SK-N-SH treated with all-trans-retinoic acid at 6 μM for 48 hours (cell line): ENCODE measurements at regions not wholly inside any gene's neighbourhood (a gene's known extent, or its start where the extent isn't known, plus 50 kb on each side); places are given as distances from the start of the nearest gene placed in this dataset.

Experiments
- ATAC-seq: fragments of 200-7000 bp; cut with Tn5 transposase; 3 replicates; pipeline ENCODE4 v1.9.1; 2020; ENCODE audit warnings: mild to moderate bottlenecking, moderate library complexity
- ARNTL ChIP-seq: fragments of 450-650 bp; formaldehyde crosslinking; IDR thresholded peaks from 2 replicates; pipeline ENCODE4 v1.5.0; 2020; ENCODE audit warnings: low read depth, mild to moderate bottlenecking, moderate library complexity, borderline replicate concordance
- BACH2 ChIP-seq: fragments of 250-450 bp; sonication (Bioruptor Pico); IDR thresholded peaks from 2 replicates; pipeline ENCODE4 v1.9.0; 2021; ENCODE audit warnings: mild to moderate bottlenecking, borderline replicate concordance
- CSDC2 ChIP-seq: fragments of 250-450 bp; sonication (Bioruptor Pico); IDR thresholded peaks from 2 replicates; pipeline ENCODE4 v1.5.0; 2020; ENCODE audit warnings: mild to moderate bottlenecking, moderate library complexity
- CSRNP3 ChIP-seq: fragments of 250-450 bp; sonication (Bioruptor Pico); IDR thresholded peaks from 2 replicates; pipeline ENCODE4 v1.5.1; 2021; ENCODE audit warnings: mild to moderate bottlenecking, moderate library complexity
- ESRRG ChIP-seq: fragments of 250-450 bp; sonication (Bioruptor Pico); IDR thresholded peaks from 2 replicates; pipeline ENCODE4 v1.6.1; 2021; ENCODE audit warnings: mild to moderate bottlenecking
- GLIS3 ChIP-seq: fragments of 250-450 bp; sonication (Bioruptor Pico); IDR thresholded peaks from 2 replicates; pipeline ENCODE4 v1.5.0; 2020; ENCODE audit warnings: mild to moderate bottlenecking, moderate library complexity
- OSR1 ChIP-seq: fragments of 250-450 bp; sonication (Bioruptor Pico); IDR thresholded peaks from 2 replicates; pipeline ENCODE4 v1.8.0; 2022; ENCODE audit warnings: moderate library complexity, mild to moderate bottlenecking, inconsistent platforms
- PATZ1 ChIP-seq: fragments of 250-450 bp; sonication (Bioruptor Pico); IDR thresholded peaks from 2 replicates; pipeline ENCODE4 v1.8.0; 2020; ENCODE audit warnings: mild to moderate bottlenecking, moderate library complexity, borderline replicate concordance
- PPARA ChIP-seq: fragments of 250-450 bp; sonication (Bioruptor Pico); IDR thresholded peaks from 2 replicates; pipeline ENCODE4 v1.5.0; 2020; ENCODE audit warnings: mild to moderate bottlenecking, borderline replicate concordance
- RARB ChIP-seq: fragments of 250-450 bp; sonication (Bioruptor Pico); IDR thresholded peaks from 2 replicates; pipeline ENCODE4 v1.8.0; 2021; ENCODE audit warnings: mild to moderate bottlenecking, moderate library complexity
- SNAI2 ChIP-seq: fragments of 250-450 bp; sonication (Bioruptor Pico); IDR thresholded peaks from 2 replicates; pipeline ENCODE4 v1.5.0; 2020; ENCODE audit warnings: mild to moderate bottlenecking, moderate library complexity
- TCF4 ChIP-seq: fragments of 250-450 bp; sonication (Bioruptor Pico); IDR thresholded peaks from 2 replicates; pipeline ENCODE4 v1.8.0; 2021; ENCODE audit warnings: mild to moderate bottlenecking, moderate library complexity, borderline replicate concordance
- TOX ChIP-seq: fragments of 250-450 bp; sonication (Bioruptor Pico); IDR thresholded peaks from 2 replicates; pipeline ENCODE4 v1.8.0; 2021; ENCODE audit warnings: mild to moderate bottlenecking, moderate library complexity, borderline replicate concordance
- TSHZ2 ChIP-seq: fragments of 250-450 bp; sonication (Bioruptor Pico); IDR thresholded peaks from 2 replicates; pipeline ENCODE4 v1.5.0; 2020; ENCODE audit warnings: mild to moderate bottlenecking, moderate library complexity
- ZC3H10 ChIP-seq: fragments of 250-450 bp; sonication (Bioruptor Pico); IDR thresholded peaks from 2 replicates; pipeline ENCODE4 v1.5.1; 2021; ENCODE audit warnings: mild to moderate bottlenecking, moderate library complexity
- ZFP3 ChIP-seq: fragments of 250-450 bp; sonication (Bioruptor Pico); IDR thresholded peaks from 2 replicates; pipeline ENCODE4 v1.5.0; 2020; ENCODE audit warnings: mild to moderate bottlenecking, moderate library complexity
- ZFP30 ChIP-seq: fragments of 450-650 bp; formaldehyde crosslinking; IDR thresholded peaks from 2 replicates; pipeline ENCODE4 v1.5.0; 2022; ENCODE audit warnings: mild to moderate bottlenecking, moderate library complexity
- ZNF565 ChIP-seq: fragments of 450-650 bp; formaldehyde crosslinking; conservative IDR thresholded peaks from 2 replicates; pipeline ENCODE4 v1.5.0; 2020; ENCODE audit warnings: low read depth, mild to moderate bottlenecking, moderate library complexity
- ZNF70 ChIP-seq: fragments of 450-650 bp; formaldehyde crosslinking; IDR thresholded peaks from 2 replicates; pipeline ENCODE4 v1.5.0; 2020; ENCODE audit warnings: mild to moderate bottlenecking, moderate library complexity
- ZNF8 ChIP-seq: fragments of 450-650 bp; formaldehyde crosslinking; IDR thresholded peaks from 2 replicates; pipeline ENCODE4 v1.5.0; 2020; ENCODE audit warnings: mild to moderate bottlenecking, moderate library complexity
- TF ChIP-seq, protein P1 (sequence below): fragments of 250-450 bp; sonication (Bioruptor Pico); IDR thresholded peaks from 2 replicates; pipeline ENCODE4 v1.5.1; 2020; ENCODE audit warnings: low read depth, mild to moderate bottlenecking, moderate library complexity
- TF ChIP-seq, protein P2 (sequence below): fragments of 250-450 bp; sonication (Bioruptor Pico); IDR thresholded peaks from 2 replicates; pipeline ENCODE4 v1.8.0; 2021; ENCODE audit warnings: low read depth, mild to moderate bottlenecking, moderate library complexity, borderline replicate concordance

GRCh38 chr3:127489357-127489756 lies 101.2 kb downstream of the TPRA1 start:
- no peak for TF ChIP-seq SNAI2
- no peak for TF ChIP-seq CSRNP3 (CRISPR knock-in tag)
- no peak for TF ChIP-seq TCF4 (CRISPR knock-in tag)
- no peak for TF ChIP-seq ZC3H10 (CRISPR knock-in tag)
- no peak for TF ChIP-seq ZNF565 (CRISPR knock-in tag)
- TF ChIP-seq RARB: no peak
- no peak for TF ChIP-seq ZFP3 (CRISPR knock-in tag)
- no peak for TF ChIP-seq OSR1
- TF ChIP-seq GLIS3 (CRISPR knock-in tag): no peak
- no peak for TF ChIP-seq PATZ1 (CRISPR knock-in tag)
- TF ChIP-seq PPARA (CRISPR knock-in tag): no peak
- no peak for TF ChIP-seq TSHZ2 (CRISPR knock-in tag)
- TF ChIP-seq ZNF8 (CRISPR knock-in tag): no peak
- no peak for TF ChIP-seq ZFP30 (CRISPR knock-in tag)
- TF ChIP-seq, protein P1, sequence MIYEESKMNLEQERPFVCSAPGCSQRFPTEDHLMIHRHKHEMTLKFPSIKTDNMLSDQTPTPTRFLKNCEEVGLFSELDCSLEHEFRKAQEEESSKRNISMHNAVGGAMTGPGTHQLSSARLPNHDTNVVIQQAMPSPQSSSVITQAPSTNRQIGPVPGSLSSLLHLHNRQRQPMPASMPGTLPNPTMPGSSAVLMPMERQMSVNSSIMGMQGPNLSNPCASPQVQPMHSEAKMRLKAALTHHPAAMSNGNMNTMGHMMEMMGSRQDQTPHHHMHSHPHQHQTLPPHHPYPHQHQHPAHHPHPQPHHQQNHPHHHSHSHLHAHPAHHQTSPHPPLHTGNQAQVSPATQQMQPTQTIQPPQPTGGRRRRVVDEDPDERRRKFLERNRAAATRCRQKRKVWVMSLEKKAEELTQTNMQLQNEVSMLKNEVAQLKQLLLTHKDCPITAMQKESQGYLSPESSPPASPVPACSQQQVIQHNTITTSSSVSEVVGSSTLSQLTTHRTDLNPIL (CRISPR knock-in tag): no peak
- no peak for TF ChIP-seq ARNTL
- no peak for TF ChIP-seq ESRRG (CRISPR knock-in tag)
- TF ChIP-seq TOX (CRISPR knock-in tag): no peak
- TF ChIP-seq, protein P2, sequence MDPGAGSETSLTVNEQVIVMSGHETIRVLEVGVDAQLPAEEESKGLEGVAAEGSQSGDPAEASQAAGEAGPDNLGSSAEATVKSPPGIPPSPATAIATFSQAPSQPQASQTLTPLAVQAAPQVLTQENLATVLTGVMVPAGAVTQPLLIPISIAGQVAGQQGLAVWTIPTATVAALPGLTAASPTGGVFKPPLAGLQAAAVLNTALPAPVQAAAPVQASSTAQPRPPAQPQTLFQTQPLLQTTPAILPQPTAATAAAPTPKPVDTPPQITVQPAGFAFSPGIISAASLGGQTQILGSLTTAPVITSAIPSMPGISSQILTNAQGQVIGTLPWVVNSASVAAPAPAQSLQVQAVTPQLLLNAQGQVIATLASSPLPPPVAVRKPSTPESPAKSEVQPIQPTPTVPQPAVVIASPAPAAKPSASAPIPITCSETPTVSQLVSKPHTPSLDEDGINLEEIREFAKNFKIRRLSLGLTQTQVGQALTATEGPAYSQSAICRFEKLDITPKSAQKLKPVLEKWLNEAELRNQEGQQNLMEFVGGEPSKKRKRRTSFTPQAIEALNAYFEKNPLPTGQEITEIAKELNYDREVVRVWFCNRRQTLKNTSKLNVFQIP: no peak
- TF ChIP-seq, all 23 proteins: peak for 0
- no peak for ATAC-seq

DNA sequence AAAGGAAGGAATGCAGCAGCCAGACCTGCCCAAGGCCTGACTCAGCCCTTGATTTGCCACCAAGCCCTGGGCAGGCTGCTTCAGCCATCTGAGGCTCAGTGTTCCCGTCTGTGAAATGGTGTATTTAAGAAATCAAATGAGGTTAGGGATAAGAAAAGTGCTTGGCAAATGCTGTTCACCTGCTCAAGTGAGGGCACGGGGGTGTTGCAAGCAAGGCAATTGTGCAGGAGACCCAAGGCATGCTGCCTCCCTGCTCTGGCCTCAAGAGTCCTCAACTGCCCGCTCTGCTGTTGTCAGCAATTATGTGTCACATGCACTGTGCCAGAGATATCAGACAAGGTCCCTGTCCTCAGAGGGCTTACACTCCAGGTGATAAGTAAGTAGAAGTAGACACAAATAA lies 101.8 kb downstream of the TPRA1 start:
- TF ChIP-seq TCF4 (CRISPR knock-in tag) (no peak), CSDC2 (CRISPR knock-in tag) (no peak), ZNF565 (CRISPR knock-in tag) (no peak)
- TF ChIP-seq, protein P1 (CRISPR knock-in tag): no peak
- no peak for ATAC-seq

GRCh38 chr3:127488141-127488672 lies 102.3 kb downstream of the TPRA1 start:
- no peak for TF ChIP-seq ZFP30 (CRISPR knock-in tag)
- no peak for TF ChIP-seq ZNF8 (CRISPR knock-in tag)
- no peak for TF ChIP-seq GLIS3 (CRISPR knock-in tag)
- TF ChIP-seq ZNF70 (CRISPR knock-in tag): no peak
- TF ChIP-seq TOX (CRISPR knock-in tag): no peak
- no peak for TF ChIP-seq CSRNP3 (CRISPR knock-in tag)
- TF ChIP-seq BACH2 (CRISPR knock-in tag): no peak
- ATAC-seq: no peak
